ENCODE measurements at regions not wholly inside any gene's neighbourhood (a gene's known extent, or its start where the extent isn't known, plus 50 kb on each side); places are given as distances from the start of the nearest gene placed in this dataset.

GRCh38 chr5:66520854-66521253, 75.3 kb upstream of the MAST4 start:
- no peak for ATAC-seq (replicated peaks in 6 of 8)
- H3K4me3 ChIP-seq = no peak overlapping the region
- no peaks in the 10 kb centered on the region for H3K4me1 ChIP-seq (replicated peaks in 1 of 2)
- in situ Hi-C loops (cut with MboI; ENCODE audit: low pct_unique_long_range_greater_than_20kb in 2 of 9, low sequenced_read_pairs in 9 of 9, unreplicated experiment in 9 of 9) = no loop called here
- H3K27ac ChIP-seq = no peak overlapping the region

- no peak overlapping the region for H3K27ac ChIP-seq
- no peaks in the 10 kb centered on the region for H3K4me1 ChIP-seq (replicated peaks in 1 of 2)
- in situ Hi-C loops (cut with MboI; ENCODE audit: low pct_unique_long_range_greater_than_20kb in 2 of 9, low sequenced_read_pairs in 9 of 9, unreplicated experiment in 9 of 9) = no loop called here
- ATAC-seq (replicated peaks in 6 of 8) = no peak
- no peak overlapping the region for H3K4me3 ChIP-seq
- 15 to 100% (median 74%) methylated on average over 1 to 4 of the region's 4 CpGs for WGBS, 10 experiments
Observed at GRCh38 chr5:66527478-66528035, 68.6 kb upstream of the MAST4 start.

DNA sequence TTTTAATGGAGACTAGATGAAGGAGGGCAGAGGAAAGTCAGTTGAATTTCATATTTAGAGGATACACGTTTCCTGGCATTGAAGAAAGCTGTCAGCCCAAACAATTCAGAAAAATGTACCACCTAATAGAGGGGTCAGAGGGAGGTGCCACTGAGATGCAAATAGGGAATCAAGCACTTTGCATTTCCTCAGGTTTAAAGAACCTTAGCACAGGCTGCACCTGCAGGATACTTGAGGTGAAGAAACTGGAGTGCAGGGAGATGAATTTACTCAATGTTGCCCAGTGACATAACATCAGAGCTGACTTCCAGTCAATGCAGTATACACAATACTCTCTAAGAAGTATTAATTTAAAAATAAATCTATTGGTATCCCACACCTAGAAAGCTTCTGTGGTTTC, 67.0 kb upstream of the MAST4 start:
- in situ Hi-C loops (cut with MboI; ENCODE audit: low pct_unique_long_range_greater_than_20kb in 2 of 9, low sequenced_read_pairs in 9 of 9, unreplicated experiment in 9 of 9) = no loop called here
- Histone ChIP-seq H3K4me3 (no peak overlapping the region), H3K4me1 (replicated peaks in 1 of 2) (no peaks in the 10 kb centered on the region), H3K27ac (no peak overlapping the region)
- 40 to 83% (median 67%) methylated on average over 1 of the region's 1 CpG; no CpG with 5 or more reads in 7 of the 10 experiments for WGBS, 10 experiments
- ATAC-seq (replicated peaks in 6 of 8) = no peak

DNA sequence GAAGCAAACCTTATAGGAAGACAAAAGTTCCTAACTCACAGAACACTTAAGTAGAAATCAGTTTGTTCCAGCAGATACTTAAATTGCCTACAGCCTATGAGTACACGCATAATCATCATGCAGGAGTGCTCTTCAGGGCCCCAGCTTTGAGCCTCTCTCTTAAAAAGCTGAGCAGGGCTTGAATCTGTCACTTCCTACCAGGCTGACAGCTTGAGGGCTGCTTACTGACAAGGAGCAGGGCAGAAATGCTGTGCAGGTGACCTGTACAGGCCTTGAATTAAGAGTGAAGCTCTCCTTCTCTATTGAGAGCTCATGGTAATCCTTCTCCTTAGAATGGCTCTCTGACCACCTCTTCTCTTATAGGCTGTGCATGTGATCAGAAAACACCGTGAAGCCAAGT, 66.5 kb upstream of the MAST4 start:
- Histone ChIP-seq H3K27ac (no peak overlapping the region), H3K4me3 (no peak overlapping the region), H3K4me1 (replicated peaks in 1 of 2) (no peaks in the 10 kb centered on the region)
- WGBS, 10 experiments = 29 to 100% (median 90%) methylated on average over 1 to 2 of the region's 2 CpGs; no CpG with 5 or more reads in 1 of the 10 experiments
- in situ Hi-C loops (cut with MboI; ENCODE audit: low pct_unique_long_range_greater_than_20kb in 2 of 9, low sequenced_read_pairs in 9 of 9, unreplicated experiment in 9 of 9) = no loop called here
- ATAC-seq (replicated peaks in 6 of 8) = no peak

DNA sequence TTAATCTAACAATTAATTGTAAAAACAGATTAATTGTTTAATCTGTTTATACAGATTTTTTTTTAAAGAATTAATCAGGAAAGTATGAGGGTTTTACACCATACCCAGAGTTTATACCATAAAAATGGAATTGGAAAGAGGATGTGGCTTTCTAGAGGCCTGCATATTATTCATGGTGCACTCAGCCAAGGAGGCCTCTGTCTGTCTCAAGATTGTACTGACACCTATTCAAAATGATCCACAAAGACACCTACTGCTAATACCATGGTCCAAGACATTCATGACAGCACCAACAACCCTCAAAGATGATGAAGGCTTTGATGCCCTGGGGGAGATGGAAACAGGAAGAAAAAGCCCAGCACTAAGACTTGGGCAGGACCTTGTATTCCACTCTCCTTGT, 58.1 kb upstream of the MAST4 start:
- in situ Hi-C loops (cut with MboI; ENCODE audit: low pct_unique_long_range_greater_than_20kb in 2 of 9, low sequenced_read_pairs in 9 of 9, unreplicated experiment in 9 of 9) = no loop called here
- Histone ChIP-seq H3K27ac (no peak overlapping the region), H3K4me1 (replicated peaks in 1 of 2) (no peaks in the 10 kb centered on the region), H3K4me3 (no peak overlapping the region)
- ATAC-seq (replicated peaks in 6 of 8) = no peak

DNA sequence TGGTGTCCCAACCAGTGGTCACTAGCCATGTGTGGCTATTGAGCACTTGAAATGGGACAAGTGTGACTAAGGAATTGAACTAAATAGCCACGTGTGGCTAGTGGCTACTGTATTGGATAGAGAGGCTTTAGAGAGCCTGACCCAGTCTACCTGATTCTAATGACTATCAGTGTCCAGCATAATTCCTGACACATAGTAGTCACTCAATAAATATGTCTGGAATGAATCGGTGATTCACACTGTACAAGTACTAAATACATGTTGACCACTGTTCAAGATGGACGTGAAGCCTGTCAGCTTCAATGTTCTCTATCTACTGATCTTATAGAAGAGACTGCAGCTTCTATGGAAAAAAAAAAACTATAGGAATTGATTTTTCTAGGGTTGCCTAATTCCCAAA, 57.7 kb upstream of the MAST4 start:
- in situ Hi-C loops (cut with MboI; ENCODE audit: low pct_unique_long_range_greater_than_20kb in 2 of 9, low sequenced_read_pairs in 9 of 9, unreplicated experiment in 9 of 9) = no loop called here
- H3K4me3 ChIP-seq = no peak overlapping the region
- 57 to 100% (median 82%) methylated on average over 1 to 3 of the region's 3 CpGs; no CpG with 5 or more reads in 2 of the 10 experiments for WGBS, 10 experiments
- no peak overlapping the region for H3K27ac ChIP-seq
- H3K4me1 ChIP-seq (replicated peaks in 1 of 2) = no peaks in the 10 kb centered on the region
- no peak for ATAC-seq (replicated peaks in 6 of 8)

- WGBS, 10 experiments = 0 to 83% (median 61%) methylated on average over 1 to 2 of the region's 2 CpGs; no CpG with 5 or more reads in 3 of the 10 experiments
- in situ Hi-C loops (cut with MboI; ENCODE audit: low pct_unique_long_range_greater_than_20kb in 2 of 9, low sequenced_read_pairs in 9 of 9, unreplicated experiment in 9 of 9) = no loop called here
- no peak overlapping the region for H3K27ac ChIP-seq
- H3K4me1 ChIP-seq (replicated peaks in 1 of 2) = no peaks in the 10 kb centered on the region
- peak in 2 of 8 experiments; percentile 61 to 63 for ATAC-seq (replicated peaks in 6 of 8)
- H3K4me3 ChIP-seq = no peak overlapping the region
Observed at GRCh38 chr5:66540078-66540477, 56.1 kb upstream of the MAST4 start.

- in situ Hi-C loops (cut with MboI; ENCODE audit: low pct_unique_long_range_greater_than_20kb in 2 of 9, low sequenced_read_pairs in 9 of 9, unreplicated experiment in 9 of 9) = no loop called here
- no peak overlapping the region for H3K4me3 ChIP-seq
- H3K4me1 ChIP-seq (replicated peaks in 1 of 2) = no peaks in the 10 kb centered on the region
- no peak overlapping the region for H3K27ac ChIP-seq
- peak in 2 of 8 experiments; percentile 77 for ATAC-seq (replicated peaks in 6 of 8)
Observed at GRCh38 chr5:66542711-66543110, 53.5 kb upstream of the MAST4 start.
